Transverse colon (tissue), 4 donors: ENCODE measurements at regions not wholly inside any gene's neighbourhood (a gene's known extent, or its start where the extent isn't known, plus 50 kb on each side); places are given as distances from the start of the nearest gene placed in this dataset.

ENCODE experiments used
- POLR2A ChIP-seq: fragments of 450-650 bp; IDR thresholded peaks from one replicate; pipeline ENCODE4 v1.6.1; 2016; ENCODE audit warnings: antibody characterized with exemption, mild to moderate bottlenecking, moderate library complexity
- POLR2AphosphoS5 ChIP-seq, 3 donors: sonication (generic); formaldehyde crosslinking; IDR thresholded peaks; one replicate each; pipeline ENCODE4 v1.6.1; 2016; ENCODE audit warnings: antibody characterized with exemption in 3 of 3
- TF ChIP-seq, protein P1 (sequence below), 5 experiments: fragments of 200-600 bp in 3 of 5; fragments of 450-650 bp in 2 of 5; sonication (generic) in 3 of 5; IDR thresholded peaks; 1 replicate in 2 of 5; 2 replicates in 3 of 5; pipeline ENCODE4 v1.5.1; 2016 to 2017; ENCODE audit warnings: antibody characterized with exemption in 5 of 5, inconsistent platforms in 3 of 5, mild to moderate bottlenecking in 2 of 5, moderate library complexity in 1 of 5

DNA sequence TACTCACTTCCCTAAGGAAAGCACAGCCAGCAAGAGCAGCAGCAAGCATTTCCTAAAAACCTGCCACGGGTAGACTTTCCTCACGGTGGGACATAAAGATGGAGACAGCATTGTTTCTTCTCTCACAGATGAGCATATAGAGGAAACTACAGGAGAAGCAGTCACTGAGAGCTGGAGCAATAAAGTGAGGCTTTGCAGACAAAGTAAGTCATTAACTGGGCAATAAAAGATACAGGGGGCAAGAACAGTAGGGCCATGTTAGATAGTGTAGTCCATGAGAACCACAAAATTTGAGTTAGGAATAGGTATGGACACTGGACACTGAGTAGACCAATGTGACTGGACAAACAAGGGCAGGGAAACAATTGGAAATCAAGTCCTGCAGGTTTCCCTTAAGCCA is 240.1 kb upstream of the NFIA start:
- TF ChIP-seq, protein P1, sequence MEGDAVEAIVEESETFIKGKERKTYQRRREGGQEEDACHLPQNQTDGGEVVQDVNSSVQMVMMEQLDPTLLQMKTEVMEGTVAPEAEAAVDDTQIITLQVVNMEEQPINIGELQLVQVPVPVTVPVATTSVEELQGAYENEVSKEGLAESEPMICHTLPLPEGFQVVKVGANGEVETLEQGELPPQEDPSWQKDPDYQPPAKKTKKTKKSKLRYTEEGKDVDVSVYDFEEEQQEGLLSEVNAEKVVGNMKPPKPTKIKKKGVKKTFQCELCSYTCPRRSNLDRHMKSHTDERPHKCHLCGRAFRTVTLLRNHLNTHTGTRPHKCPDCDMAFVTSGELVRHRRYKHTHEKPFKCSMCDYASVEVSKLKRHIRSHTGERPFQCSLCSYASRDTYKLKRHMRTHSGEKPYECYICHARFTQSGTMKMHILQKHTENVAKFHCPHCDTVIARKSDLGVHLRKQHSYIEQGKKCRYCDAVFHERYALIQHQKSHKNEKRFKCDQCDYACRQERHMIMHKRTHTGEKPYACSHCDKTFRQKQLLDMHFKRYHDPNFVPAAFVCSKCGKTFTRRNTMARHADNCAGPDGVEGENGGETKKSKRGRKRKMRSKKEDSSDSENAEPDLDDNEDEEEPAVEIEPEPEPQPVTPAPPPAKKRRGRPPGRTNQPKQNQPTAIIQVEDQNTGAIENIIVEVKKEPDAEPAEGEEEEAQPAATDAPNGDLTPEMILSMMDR (IDR thresholded peaks at IDR 0.05), result no peak
- TF ChIP-seq POLR2A, result no peak
- no peak for TF ChIP-seq POLR2AphosphoS5 (IDR thresholded peaks at IDR 0.05)
